ENCODE measurements at regions not wholly inside any gene's neighbourhood (a gene's known extent, or its start where the extent isn't known, plus 50 kb on each side); places are given as distances from the start of the nearest gene placed in this dataset.

DNA sequence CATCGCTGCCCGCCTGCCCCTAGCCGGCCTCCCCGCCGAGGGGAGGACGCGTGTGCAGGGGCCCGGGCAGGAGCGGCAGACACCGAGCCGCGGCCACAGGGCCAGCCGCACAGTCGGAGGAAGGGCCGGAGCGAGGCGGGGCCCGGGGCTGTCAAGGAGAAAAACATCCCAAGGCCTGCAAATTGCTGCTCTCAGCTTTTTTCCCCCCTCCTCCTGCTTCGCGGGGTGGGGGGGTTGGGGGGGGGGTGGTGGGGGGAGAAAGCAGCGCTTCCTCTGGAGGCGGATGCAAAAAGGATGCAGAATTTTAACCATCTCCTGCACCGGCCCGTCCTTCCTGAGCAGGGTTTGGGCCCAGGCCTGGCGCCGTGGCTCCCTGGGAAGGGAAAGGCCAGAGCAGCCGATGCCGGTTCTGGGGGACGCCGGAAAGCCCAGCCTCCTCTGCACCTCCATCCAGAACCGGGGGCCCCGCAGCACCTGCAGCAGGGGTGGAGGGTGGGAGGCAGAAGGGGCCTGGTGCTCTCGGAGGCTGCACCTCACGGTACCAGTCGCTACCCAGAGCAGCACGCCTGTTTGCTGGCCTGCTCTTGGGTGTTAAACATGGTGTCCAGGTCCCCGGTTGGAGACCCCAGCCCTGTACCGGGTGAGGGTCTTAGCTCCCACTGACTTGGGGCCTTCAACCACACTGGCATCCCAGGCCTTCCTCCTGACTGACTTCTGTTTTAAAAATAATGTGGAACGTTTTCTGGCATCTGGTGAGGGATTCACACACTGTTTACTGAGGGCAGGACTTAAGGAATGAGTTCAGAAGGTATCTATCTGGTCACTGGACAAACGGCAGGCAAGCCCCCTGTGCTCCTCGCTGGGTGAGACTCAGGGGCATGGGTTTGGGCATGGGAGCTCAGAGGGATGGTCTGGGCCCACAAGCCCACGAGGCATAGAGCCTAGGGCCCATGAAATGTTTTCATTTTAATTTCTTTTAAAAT is 77.4 kb upstream of the WNT7B start:
- DNase-seq: peak; percentile 48 to 65

DNA sequence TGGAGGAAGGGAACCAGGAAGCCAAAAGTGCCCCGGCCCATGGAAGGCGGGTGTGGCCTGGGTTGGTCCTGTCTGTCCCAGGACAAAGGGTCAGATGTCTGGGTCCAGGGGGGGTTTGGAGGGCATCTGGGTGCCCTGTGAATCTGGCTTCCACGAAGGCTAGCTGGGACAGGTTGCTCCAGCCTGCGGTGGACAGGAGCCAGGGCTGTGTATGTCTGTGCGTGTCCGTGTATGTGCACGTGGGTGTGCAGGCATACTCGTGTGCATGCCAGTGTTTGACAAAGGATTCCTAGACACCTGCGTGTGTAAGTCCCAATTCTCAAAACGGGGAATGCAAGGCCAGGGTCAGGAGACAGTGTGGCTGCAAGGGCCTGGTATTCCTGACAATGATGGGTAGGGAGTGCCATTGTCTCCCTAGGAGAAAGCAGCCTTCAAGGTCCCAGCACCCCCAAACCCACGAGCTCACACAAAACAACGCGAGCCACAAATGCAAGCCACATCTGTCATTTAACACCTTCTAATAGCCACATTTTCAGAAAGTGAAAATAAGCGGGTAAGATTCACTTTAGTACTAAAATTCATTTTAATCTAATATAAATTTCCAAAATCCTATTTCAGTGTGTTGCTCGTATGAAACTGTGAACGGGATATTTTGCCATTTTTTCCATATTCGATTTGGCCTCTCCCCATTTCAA is 78.4 kb upstream of the WNT7B start:
- peak in 1 of 2 experiments; percentile 43 for DNase-seq

DNA sequence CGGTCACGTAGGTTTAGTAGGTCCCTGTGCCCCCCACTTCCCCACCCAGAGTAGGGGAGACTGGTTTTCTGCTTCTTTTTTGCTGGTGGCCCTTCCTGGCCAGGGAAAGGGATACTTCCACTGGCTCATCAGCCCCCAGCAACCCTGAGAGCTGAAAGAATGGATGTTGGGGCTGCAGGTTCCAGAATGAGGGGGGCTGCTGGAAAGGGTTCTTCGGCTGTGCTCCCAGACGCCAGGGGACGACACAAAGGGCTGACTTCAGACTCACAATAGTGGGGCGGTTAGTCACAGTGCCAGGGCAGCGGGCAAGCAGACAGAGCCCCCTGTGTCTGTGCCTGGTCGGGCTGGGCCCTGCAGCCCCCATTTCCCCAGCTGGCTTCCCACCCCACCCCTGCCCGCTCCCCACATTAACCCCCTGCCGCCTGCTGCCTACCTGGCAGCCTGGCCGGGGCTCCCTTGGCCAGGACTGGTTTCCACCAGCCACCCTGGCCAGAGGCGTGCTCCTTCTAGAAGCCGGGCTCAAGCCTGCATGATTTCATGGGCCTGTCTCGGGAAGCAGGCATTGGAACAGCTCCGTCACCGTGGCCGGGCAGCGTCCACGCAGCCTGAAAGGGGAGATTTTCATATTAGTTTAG is 79.1 kb upstream of the WNT7B start:
- DNase-seq: no peak

DNA sequence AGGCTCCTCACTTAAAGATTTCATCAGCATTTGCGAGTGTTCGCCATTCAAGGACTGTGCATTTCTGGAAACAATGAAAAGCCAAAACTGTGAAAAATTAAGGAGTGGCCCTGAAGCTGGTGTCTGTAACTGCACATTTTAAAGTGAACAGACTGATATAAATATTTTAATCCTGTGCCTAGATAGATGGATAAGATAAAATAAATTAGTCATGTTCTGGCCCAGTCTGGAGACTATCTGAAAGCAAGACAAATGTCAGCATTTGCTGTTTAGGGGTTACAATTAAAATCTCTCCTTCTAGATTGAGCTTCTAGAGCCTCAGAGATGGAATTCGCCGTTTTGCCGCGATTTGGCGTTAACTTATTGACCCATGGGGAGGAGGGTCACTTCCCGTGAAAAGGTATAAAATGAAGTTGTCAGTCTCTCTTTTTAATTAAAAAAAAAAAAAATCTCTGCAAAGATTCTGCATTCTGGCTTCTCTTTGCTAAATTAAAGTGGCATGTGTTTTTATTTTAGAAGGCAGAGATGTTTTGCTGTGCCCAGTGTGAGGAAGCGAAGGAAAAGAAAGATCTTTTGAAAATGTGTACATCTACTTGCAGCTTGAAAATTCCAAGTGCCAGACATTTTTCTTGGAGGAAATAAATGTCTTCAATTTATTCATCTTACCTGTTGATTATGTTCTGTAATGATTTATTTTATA is 79.7 kb upstream of the WNT7B start:
- no peak for DNase-seq

DNA sequence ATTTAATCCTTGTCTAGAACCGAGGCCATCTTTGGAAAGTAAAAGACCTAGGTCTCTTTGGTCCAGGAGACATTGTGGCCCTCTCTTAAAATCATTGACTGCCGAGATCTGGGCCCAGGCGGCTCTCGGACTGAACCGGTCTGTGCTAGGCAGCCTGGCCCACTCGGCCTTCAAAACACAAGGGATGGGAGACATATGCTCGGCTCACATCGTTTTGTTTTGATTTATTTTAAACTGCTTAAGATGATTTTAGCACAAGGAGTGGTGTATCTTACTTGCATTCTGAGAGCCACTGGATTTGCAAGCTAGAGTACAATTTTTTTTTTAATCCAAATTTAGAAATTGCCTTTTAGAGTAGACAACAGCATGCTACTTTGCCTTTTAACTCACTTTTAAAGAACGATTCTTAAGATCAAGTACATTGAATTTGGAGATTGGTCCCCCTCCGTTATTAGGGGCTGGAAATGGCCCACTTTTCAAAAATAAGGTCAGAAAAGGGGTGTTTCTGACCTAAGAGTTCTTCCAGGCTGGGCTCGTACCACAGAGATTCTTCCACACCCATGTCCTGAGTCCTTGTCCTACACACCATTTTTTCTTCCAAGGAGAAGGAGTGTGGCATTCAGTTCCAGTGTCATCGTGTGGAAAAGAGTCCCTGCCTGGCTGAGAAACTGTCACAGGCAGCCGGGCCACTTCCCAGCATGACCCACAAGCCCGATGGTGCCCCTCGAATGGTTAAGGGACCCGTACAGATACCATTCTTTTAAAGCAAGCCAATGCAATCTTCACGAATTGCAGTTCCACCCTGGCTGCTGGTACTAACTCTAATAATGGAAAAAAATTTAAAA is 80.5 kb upstream of the WNT7B start:
- no peak for DNase-seq

DNA sequence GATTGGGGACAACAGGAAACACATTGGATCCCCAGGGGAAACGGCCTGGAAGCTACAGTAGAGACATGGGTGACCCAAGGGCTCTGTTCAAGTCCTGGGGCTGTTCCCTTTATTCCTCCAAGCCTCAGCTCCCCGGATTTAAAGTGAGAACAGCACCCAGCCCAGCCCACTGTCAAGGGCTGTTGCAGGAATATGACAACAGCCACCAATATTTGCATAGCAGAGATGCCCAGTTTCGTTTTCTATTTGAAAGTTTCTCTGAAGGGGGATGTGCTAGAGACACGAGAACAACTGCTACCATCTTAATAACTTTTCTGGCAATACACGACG is 81.1 kb upstream of the WNT7B start:
- peak in 1 of 2 experiments; percentile 45 for DNase-seq

GRCh38 chr22:46058591-46059519 is 81.9 kb upstream of the WNT7B start:
- DNase-seq: no peak

DNA sequence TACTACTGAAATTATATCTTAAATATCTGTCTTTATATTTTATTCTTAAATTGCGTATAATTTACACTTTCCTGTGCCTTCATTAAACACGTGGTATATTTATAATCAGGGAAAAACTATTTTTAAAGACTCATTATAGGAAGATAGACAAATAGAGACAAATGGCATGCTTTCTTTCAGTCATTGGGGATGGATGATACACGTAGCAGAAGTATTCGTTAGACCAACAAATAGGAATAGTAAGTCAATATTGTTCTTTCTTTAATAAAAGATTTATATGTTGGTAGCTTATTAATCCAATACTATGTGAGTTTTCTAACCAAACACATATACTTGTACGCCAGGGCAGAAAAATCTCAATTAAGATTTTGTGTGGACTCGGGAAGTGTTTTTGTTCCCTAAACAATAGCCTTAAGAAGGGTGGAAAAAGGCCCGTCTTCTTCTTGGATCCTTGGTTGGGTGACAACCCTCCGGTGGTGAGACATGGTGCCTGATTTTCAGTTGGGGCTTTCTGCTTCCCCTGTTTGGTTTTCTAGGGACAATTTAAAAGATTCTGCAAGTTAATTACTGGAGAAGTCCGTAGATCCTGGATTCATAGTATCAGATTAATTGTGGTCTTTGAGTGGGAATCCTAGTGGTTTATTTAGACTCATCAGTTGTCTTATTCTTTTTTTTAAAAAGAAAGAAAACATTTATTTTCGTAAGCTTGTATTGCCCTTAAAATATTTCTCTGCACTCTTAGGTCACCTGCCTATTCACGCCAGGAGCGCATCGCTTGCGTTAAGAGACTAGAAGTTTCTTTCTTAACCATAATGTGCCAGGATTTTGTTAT is 83.5 kb upstream of the WNT7B start:
- no peak for DNase-seq

DNA sequence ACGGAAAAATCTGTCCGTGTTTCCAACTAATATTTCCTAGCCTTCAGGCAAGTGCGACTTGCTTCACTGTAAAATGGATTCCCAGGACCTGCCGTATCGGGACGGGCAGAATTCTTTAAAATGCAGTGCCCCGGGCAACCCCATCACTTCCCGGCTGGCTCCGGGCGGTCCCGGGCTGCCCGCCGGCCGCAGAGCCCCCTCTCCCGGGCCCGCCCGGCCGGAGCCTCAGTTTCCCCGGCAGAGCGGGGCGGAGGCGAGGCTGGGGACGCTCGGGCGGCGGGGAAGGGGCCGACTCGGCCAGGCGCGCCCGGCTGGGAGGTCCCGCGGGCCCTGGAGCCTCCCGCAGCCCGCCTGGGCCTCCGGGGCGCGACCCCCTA is 84.2 kb upstream of the WNT7B start:
- DNase-seq: no peak

DNA sequence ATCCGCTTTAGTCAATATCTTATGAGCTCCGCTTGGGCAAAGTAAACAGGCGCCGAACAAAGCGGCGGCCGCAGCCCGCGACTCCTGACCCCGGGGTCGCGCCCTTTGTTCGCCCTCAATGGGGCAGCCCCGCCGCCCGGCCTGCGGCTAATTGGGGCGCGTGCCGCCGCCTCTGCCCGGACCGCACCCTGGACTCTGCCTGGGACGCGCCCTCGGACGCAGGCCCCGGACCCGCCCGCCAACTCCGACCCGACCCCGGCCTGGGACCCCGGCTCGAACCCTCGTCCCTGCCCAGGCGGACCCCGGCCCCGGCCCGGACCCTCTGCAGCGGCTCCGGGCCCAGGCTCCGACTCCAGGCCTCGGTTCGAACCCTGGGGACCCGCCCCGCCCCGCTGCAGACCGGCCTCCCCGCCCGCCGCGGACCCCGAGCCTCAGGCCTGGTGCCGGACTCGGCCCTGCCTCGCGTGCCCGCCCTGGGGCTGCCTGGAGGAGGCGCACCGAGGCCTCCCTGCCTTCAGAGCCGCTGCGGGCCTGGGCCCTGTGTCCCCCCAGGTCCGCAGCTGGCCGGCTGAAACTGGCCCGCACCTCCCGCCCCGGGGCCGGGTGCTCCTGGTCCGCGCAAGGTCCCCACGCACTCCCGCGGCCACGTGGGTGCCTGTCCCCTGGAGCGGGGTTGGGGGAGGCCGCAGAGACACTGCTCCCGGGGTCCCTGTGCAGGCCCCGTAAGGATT is 84.7 kb upstream of the WNT7B start:
- DNase-seq: no peak

DNA sequence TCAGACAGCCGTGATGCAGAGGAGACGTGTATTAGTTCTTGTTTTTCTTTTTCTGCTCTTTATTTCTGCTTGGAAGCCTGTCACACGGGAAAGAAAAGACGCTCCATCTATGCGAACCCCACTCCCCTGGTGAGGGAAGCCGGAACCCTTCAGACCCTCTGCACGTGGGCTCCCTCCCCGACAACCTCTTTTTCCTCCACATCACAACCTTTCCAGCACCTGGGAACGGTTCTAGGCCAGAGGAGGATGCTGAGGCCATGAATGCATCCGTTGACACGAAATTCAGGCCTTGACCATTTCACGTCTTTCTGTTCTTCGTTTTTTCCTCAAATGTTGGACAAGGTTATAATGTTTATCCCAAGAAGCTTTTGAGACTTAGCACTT is 85.3 kb upstream of the WNT7B start:
- no peak for DNase-seq

DNA sequence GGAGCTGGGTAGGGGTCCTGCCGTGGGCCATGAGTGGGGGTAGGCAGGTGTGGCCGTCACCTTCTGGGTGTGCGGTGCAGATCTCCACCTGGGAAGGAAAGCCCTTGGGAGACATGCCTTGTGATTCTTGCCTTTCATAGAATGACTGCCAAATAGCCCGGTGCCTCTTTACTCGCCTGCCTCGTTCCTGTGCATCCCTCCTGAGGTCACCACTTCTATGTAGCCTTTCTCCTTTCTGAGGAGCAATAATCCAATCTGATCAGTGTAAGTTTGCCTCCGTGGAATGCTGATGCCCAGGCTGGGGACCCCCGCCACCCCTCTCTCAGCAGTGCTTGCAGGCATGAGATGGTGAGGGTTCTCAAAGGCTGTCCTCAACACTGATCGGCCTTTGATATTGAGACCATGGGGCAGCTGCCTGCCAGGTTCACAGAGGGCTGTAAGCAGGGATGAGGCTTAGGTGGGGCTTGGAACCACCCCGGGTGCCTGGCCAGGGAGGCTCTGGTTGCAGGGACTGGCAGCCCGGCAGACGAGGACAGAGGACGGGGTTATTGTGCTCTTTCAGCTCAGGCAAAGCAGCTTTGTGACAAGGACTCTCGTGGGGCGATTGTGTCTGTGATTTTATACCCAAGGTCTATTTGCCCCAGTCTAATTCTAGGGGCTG is 86.1 kb upstream of the WNT7B start:
- no peak for DNase-seq

DNA sequence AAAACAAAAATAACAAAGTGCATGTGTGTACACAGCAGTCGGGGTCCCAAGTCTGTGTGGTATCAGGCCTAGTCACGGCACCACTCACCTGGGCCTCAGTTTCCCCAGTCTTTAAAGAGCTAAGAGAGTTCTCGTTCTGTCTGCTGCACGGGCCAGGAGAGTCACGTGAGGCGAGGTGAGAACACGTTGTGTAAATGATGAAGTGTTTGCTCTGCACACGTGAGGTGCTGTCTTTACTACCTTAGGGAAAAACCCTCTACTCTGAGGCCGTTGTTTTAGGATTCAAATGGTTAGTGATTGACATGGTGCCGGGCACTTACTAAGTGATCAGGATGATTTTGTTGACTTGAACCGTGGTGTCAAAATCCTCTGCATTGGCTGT is 86.5 kb upstream of the PPARA start:
- DNase-seq: no peak

DNA sequence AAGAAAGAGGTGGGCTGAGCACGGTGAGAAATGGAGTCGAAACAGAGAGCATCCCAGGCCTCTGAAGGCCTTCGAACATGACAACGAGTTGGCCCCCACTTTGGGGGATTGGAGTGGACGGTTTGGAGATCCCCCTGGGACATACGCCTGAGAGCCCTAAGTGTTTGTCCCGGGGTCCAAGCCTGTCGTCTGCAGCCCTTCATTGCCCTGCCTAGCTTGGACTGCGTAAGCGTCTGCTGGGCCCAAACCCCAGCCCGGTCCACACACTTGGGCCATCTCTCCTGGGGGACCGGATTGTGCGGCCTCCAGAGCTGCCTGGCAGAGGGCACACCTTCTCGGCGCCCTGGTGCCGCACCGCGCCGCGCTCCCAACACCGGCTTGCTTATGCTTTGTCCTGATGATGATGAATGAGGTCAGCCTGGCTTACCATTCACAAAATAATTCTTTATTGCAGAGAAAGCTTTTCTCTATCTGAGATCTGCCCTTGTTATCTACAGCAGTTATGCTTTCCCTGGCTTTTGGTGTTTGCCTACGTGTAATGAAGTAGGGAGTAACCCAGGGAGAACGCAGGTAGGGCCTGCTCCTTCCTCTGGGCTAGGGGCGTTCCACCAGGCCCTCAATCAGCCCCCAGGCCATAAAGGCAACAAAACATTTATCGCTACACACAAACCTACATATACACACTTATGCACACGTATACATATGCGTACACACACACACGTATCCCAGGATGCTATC is 85.9 kb upstream of the PPARA start:
- no peak for DNase-seq

DNA sequence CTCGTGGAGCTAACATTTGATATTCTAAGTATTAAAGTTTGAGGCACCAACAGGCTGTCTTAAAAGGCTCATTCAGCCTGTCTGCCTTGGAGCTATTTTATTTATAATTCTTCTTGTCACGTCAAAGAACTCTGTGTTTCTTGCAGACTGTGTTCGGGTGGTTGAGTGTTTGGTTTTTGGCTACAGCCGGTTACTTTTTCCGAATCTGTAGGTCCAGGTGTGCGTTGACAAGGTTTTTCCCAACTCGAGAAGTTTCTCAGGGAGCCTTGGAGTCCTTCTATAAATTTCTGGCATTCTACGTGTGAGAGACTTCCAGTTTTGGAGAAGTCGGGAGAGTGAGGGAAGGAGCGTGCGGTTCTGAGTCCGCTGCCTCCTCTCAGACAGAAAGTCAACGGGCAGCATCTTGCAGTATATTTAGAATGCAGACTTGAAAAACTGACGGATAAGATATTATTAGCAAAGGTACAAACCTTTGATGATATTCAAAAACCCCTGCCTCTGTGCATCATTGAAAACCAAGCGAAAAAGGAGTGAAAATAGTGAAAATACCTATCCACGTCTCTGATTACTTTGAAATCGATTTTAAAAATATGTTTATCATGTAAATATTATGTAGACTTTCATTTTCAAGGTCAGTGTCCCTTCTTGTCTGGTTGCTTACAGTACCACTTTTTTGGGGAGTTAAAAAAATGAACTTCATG is 85.2 kb upstream of the PPARA start:
- no peak for DNase-seq

DNA sequence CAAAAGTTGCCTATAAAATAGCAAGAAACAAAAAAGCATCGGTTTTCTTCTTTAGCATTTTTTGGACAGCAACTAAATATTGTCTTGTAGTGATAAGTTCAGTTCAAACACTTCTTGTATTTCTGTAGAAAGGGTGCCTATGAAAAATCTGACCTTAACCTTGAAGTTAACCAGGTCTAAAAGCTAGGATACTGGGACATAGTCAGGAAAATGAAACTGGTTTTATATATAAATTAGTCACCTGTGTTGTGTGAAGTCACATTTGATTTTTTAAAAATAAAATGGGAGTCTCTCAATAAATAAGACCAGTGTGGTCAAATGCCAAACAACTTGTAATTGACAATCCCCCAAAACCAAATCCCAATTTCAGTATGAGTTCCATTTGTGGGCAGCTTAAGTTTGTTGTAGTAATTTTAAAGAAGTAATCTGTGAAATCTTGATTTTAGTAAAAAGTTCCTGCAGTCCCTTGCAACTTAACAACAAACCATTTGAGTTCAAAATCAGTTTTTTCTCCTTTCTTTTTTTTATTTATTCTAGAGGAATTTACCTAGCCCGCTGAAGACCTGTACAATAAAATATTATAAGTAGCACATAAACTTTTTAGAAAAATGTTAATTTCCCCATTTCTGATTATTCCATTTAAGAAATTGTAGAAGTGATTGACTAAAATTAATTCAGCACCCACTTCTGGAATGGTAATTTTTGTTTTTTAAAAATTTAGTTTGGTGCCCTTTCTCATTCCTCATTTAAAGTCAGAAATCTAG is 84.5 kb upstream of the PPARA start:
- DNase-seq: no peak

DNA sequence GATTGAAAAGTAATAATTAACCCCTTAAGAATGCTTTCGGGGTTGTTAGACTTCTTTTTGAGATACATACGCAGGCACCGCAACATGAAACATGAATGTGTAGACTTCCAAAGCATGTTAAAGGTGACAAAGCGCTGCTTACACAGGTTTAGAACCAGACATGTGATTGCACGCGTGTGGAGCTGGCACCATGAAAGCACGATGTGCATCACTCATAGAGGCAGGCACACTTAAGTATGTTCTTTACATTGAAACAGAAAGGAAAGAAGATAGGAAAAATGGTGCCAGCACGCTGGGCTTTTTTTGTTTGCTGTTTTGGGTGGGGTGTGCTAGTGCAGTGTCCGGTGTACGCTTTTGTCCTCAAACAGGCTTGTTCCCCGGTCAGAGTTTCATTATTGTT is 83.6 kb upstream of the PPARA start:
- no peak for DNase-seq
